ENCODE measurements at regions not wholly inside any gene's neighbourhood (a gene's known extent, or its start where the extent isn't known, plus 50 kb on each side); places are given as distances from the start of the nearest gene placed in this dataset.
A peak's percentile ranks its signal among the peaks of the same experiment; 100 is the strongest.

DNA sequence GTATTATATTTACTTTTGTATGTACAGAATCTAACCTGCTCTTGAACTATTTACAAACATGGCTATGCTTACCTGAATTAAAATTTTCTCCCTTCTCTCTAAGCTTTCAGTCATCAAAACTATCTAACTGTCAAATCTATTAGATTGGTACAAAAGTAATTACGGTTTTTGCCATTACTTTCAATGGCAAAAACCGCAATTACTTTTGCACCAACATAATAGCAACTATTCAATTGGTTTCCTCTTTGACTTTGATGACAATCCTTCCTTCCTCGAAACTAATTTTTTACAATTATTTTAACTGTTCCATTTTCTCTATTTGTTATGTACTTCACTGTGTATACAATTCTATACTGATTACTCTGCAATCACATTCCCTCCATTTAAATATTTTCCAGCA, 1019.4 kb upstream of the CDH2 start:
- Histone ChIP-seq H3F3A (ENCODE audit: low read depth) (no peaks in the 10 kb centered on the region), H3K4me2 (ENCODE audit: low read depth, low read length, poor library complexity, severe bottlenecking) (no peak overlapping the region), H3K27me3 (ENCODE audit: insufficient read depth, low read length, poor library complexity, severe bottlenecking) (no peaks in the 10 kb centered on the region), H3K9me2 (replicated peaks; ENCODE audit: low read depth, low read length) (no peaks in the 10 kb centered on the region), H3K4me3 (ENCODE audit: low read length, poor library complexity, severe bottlenecking) (no peak overlapping the region), H3K36me3 (ENCODE audit: insufficient read depth, low read length) (no peaks in the 10 kb centered on the region), H3K79me2 (ENCODE audit: insufficient read depth, low read length) (no peaks in the 10 kb centered on the region), H4K20me1 (ENCODE audit: insufficient read depth, low read length, poor library complexity, severe bottlenecking) (no peaks in the 10 kb centered on the region), H3K4me1 (ENCODE audit: insufficient read depth, low read length, poor library complexity, severe bottlenecking) (no peaks in the 10 kb centered on the region), H2AFZ (ENCODE audit: low read length) (no peak overlapping the region), H3K9me3 (ENCODE audit: insufficient read depth, low read depth, low read length) (no peaks in the 10 kb centered on the region), H3K9ac (ENCODE audit: low read depth, low read length, poor library complexity, severe bottlenecking) (no peak overlapping the region)
- TF ChIP-seq EZH2phosphoT487 (IDR thresholded peaks at IDR 0.05; ENCODE audit: borderline replicate concordance), result no peak
- TF ChIP-seq, protein P1, sequence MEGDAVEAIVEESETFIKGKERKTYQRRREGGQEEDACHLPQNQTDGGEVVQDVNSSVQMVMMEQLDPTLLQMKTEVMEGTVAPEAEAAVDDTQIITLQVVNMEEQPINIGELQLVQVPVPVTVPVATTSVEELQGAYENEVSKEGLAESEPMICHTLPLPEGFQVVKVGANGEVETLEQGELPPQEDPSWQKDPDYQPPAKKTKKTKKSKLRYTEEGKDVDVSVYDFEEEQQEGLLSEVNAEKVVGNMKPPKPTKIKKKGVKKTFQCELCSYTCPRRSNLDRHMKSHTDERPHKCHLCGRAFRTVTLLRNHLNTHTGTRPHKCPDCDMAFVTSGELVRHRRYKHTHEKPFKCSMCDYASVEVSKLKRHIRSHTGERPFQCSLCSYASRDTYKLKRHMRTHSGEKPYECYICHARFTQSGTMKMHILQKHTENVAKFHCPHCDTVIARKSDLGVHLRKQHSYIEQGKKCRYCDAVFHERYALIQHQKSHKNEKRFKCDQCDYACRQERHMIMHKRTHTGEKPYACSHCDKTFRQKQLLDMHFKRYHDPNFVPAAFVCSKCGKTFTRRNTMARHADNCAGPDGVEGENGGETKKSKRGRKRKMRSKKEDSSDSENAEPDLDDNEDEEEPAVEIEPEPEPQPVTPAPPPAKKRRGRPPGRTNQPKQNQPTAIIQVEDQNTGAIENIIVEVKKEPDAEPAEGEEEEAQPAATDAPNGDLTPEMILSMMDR (conservative IDR thresholded peaks at IDR 0.05; ENCODE audit: low read length), result no peak

DNA sequence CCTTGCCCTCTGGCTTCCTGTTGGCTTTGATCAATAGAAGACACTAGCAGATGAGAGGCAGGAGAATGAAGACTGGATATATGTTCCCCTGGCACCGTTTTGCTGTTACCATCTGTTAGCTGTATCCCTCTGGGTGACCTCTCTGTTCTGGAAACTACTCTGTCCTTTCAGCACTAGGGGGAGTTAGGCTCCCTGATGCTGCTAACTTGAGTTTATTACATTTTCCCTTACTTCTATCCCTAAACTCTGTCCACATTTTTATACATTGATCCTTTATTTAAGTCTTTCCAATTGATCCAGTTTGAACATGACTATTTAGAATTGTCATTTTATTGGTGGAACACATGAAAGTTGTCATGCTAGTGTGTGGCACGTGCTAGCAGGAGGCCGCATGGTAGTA, 1014.3 kb upstream of the CDH2 start:
- H4K20me1 ChIP-seq (ENCODE audit: insufficient read depth, low read length, poor library complexity, severe bottlenecking), result no peaks in the 10 kb centered on the region
- no peaks in the 10 kb centered on the region for H3K36me3 ChIP-seq (ENCODE audit: insufficient read depth, low read length)
- no peaks in the 10 kb centered on the region for H3K9me2 ChIP-seq (replicated peaks; ENCODE audit: low read depth, low read length)
- no peaks in the 10 kb centered on the region for H3F3A ChIP-seq (ENCODE audit: low read depth)
- no peak overlapping the region for H3K4me2 ChIP-seq (ENCODE audit: low read depth, low read length, poor library complexity, severe bottlenecking)
- no peak for TF ChIP-seq EZH2phosphoT487 (IDR thresholded peaks at IDR 0.05; ENCODE audit: borderline replicate concordance)
- TF ChIP-seq, protein P1 (conservative IDR thresholded peaks at IDR 0.05; ENCODE audit: low read length), result 0 out of 2 replicates have a peak, but pooled peaks have one; percentile 18
- no peak overlapping the region for H2AFZ ChIP-seq (ENCODE audit: low read length)
- H3K4me3 ChIP-seq (ENCODE audit: low read length, poor library complexity, severe bottlenecking), result no peak overlapping the region
- H3K9ac ChIP-seq (ENCODE audit: low read depth, low read length, poor library complexity, severe bottlenecking), result no peak overlapping the region
- H3K27me3 ChIP-seq (ENCODE audit: insufficient read depth, low read length, poor library complexity, severe bottlenecking), result no peaks in the 10 kb centered on the region
- no peaks in the 10 kb centered on the region for H3K9me3 ChIP-seq (ENCODE audit: insufficient read depth, low read depth, low read length)
- H3K4me1 ChIP-seq (ENCODE audit: insufficient read depth, low read length, poor library complexity, severe bottlenecking), result no peaks in the 10 kb centered on the region
- no peaks in the 10 kb centered on the region for H3K79me2 ChIP-seq (ENCODE audit: insufficient read depth, low read length)

DNA sequence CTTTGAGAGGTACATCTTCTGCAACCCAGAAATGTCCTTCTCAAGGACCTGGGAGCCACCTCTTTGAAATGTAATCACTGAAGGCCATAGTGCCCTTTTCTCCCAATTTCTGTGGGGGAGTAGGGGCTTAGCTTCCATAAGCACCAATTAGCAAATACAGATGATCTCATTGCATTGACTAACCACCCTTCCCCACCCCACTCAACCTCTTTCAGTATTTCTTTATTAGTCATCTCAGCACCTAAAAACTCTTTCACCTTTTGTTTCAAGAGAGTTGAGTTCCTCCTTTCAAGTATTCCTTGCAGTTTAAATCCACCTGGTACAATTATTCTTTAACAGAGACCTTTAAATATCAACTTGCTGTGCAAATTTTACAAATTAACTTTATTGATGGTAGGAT, 1011.8 kb upstream of the CDH2 start:
- no peaks in the 10 kb centered on the region for H3F3A ChIP-seq (ENCODE audit: low read depth)
- no peaks in the 10 kb centered on the region for H3K9me3 ChIP-seq (ENCODE audit: insufficient read depth, low read depth, low read length)
- H3K4me3 ChIP-seq (ENCODE audit: low read length, poor library complexity, severe bottlenecking), result no peak overlapping the region
- no peaks in the 10 kb centered on the region for H3K79me2 ChIP-seq (ENCODE audit: insufficient read depth, low read length)
- no peaks in the 10 kb centered on the region for H4K20me1 ChIP-seq (ENCODE audit: insufficient read depth, low read length, poor library complexity, severe bottlenecking)
- H3K4me2 ChIP-seq (ENCODE audit: low read depth, low read length, poor library complexity, severe bottlenecking), result no peak overlapping the region
- no peaks in the 10 kb centered on the region for H3K36me3 ChIP-seq (ENCODE audit: insufficient read depth, low read length)
- H3K9me2 ChIP-seq (replicated peaks; ENCODE audit: low read depth, low read length), result no peaks in the 10 kb centered on the region
- TF ChIP-seq, protein P1 (conservative IDR thresholded peaks at IDR 0.05; ENCODE audit: low read length), result no peak
- TF ChIP-seq EZH2phosphoT487 (IDR thresholded peaks at IDR 0.05; ENCODE audit: borderline replicate concordance), result no peak
- H3K27me3 ChIP-seq (ENCODE audit: insufficient read depth, low read length, poor library complexity, severe bottlenecking), result no peaks in the 10 kb centered on the region
- H3K4me1 ChIP-seq (ENCODE audit: insufficient read depth, low read length, poor library complexity, severe bottlenecking), result no peaks in the 10 kb centered on the region
- no peak overlapping the region for H2AFZ ChIP-seq (ENCODE audit: low read length)
- H3K9ac ChIP-seq (ENCODE audit: low read depth, low read length, poor library complexity, severe bottlenecking), result no peak overlapping the region
